K562 (cell line): ENCODE measurements at regions not wholly inside any gene's neighbourhood (a gene's known extent, or its start where the extent isn't known, plus 50 kb on each side); places are given as distances from the start of the nearest gene placed in this dataset.

Source experiments
- ATAC-seq: fragments of 200-7000 bp; cut with Tn5 transposase; 3 replicates; pipeline ENCODE4 v1.9.1; 2020; ENCODE audit warnings: moderate library complexity
- BruUV-seq: library from RNA; stranded (reverse); fragments of 400-500 nt; replicated peaks from 2 replicates; lab custom pipeline; 2021; lab: Mats Ljungman, UMichigan
- CTCF ChIA-PET: fragments of 300-600 bp; formaldehyde crosslinking; extraction: SDS; loops from one replicate; lab custom pipeline; 2021; ENCODE audit warnings: low intra/inter-chr PET ratio; lab: Yijun Ruan, JAX
- POLR2A ChIA-PET: fragments of 300-600, 350-650 bp; sonication (Branson Sonifier 250); formaldehyde crosslinking; extraction: SDS; loops from one replicate; lab custom pipeline; 2021; ENCODE audit warnings: antibody characterized with exemption, inconsistent platforms; lab: Yijun Ruan, JAX
- DNase-seq, 4 experiments: peaks; one replicate each; pipeline versions ENCODE4 v3.0.0 to v3.0.0-alpha.2; 2011 to 2018; ENCODE audit warnings: low spot score in 3 of 4, mixed read lengths in 3 of 4; ENCODE audit errors: extremely low read depth in 1 of 4
- FAIRE-seq: peaks from 2 replicates; lab custom pipeline; 2011; peaks lifted over from hg19 to GRCh38; lab: Jason Lieb, UNC
- H2AFZ ChIP-seq: 2 replicates; pipeline ENCODE4 v1.6.0; 2011; ENCODE audit warnings: low read depth, low read length, control low read depth, inconsistent platforms
- H3K27ac ChIP-seq: fragments of 200-600 bp; 3 replicates; pipeline ENCODE4 v1.8.0; 2011; ENCODE audit warnings: low read depth, mild to moderate bottlenecking, control low read depth, inconsistent platforms, low read length, moderate library complexity, mixed read lengths; ENCODE audit errors: extremely low read depth
- H3K27me3 ChIP-seq, 2 experiments: fragments of 300-600 bp in 1 of 2; 2 replicates in 1 of 2; 3 replicates in 1 of 2; pipeline versions ENCODE4 v1.6.0 to v1.8.0; 2011; ENCODE audit warnings: inconsistent platforms in 2 of 2, low read length in 2 of 2, mild to moderate bottlenecking in 1 of 2, mixed read lengths in 1 of 2, moderate library complexity in 1 of 2; ENCODE audit not compliant: control insufficient read depth in 2 of 2, insufficient read depth in 2 of 2
- H3K36me3 ChIP-seq: fragments of 300-600 bp; 3 replicates; pipeline ENCODE4 v1.8.0; 2011; ENCODE audit warnings: mild to moderate bottlenecking, low read length, inconsistent platforms; ENCODE audit not compliant: control insufficient read depth, insufficient read depth
- H3K4me1 ChIP-seq, 2 experiments: fragments of 200-600 bp in 1 of 2; replicated peaks in 1 of 2; 2 replicates in 1 of 2; 3 replicates in 1 of 2; pipeline versions ENCODE4 v1.5.1 to v1.8.0; 2011; ENCODE audit warnings: inconsistent platforms in 2 of 2, low read length in 2 of 2, mild to moderate bottlenecking in 1 of 2, mixed read lengths in 1 of 2, moderate library complexity in 1 of 2; ENCODE audit not compliant: control insufficient read depth in 2 of 2, insufficient read depth in 2 of 2
- H3K4me2 ChIP-seq: 2 replicates; pipeline ENCODE4 v1.6.1; 2011; ENCODE audit warnings: low read length, control low read depth, inconsistent platforms, mixed read lengths; ENCODE audit not compliant: insufficient read depth
- H3K4me3 ChIP-seq: fragments of 200-600 bp; sonication (generic), shearing (Covaris generic); 2 replicates; pipeline ENCODE4 v1.5.1; 2016; ENCODE audit warnings: control low read depth, inconsistent platforms
- H3K79me2 ChIP-seq: fragments of 200-600 bp; 3 replicates; pipeline ENCODE4 v1.8.0; 2011; ENCODE audit warnings: low read length, inconsistent platforms; ENCODE audit not compliant: control insufficient read depth, insufficient read depth
- H3K9ac ChIP-seq, 2 experiments: 2 replicates each; pipeline versions ENCODE4 v1.6.0 to v1.6.1; 2011; ENCODE audit warnings: low read depth in 2 of 2, low read length in 2 of 2, control low read depth in 1 of 2, inconsistent platforms in 1 of 2, mild to moderate bottlenecking in 1 of 2, mixed read lengths in 1 of 2; ENCODE audit not compliant: insufficient read depth in 1 of 2
- H3K9me1 ChIP-seq: one replicate; pipeline ENCODE4 v1.6.0; 2011; ENCODE audit warnings: inconsistent platforms, mild to moderate bottlenecking, low read length, moderate library complexity; ENCODE audit not compliant: control insufficient read depth, insufficient read depth
- H3K9me3 ChIP-seq: replicated peaks from 2 replicates; pipeline ENCODE4 v1.5.1; 2011; ENCODE audit warnings: low read depth, low read length, inconsistent platforms; ENCODE audit not compliant: control insufficient read depth, insufficient read depth
- H4K20me1 ChIP-seq: replicated peaks from 2 replicates; pipeline ENCODE4 v1.6.1; 2011; ENCODE audit warnings: low read length, inconsistent platforms, mixed read lengths; ENCODE audit not compliant: control insufficient read depth, insufficient read depth
- BACH1 ChIP-seq: fragments of 200-800 bp; sonication (Bioruptor generic); IDR thresholded peaks from 2 replicates; pipeline ENCODE4 v1.6.1; 2016; ENCODE audit warnings: missing genetic modification characterization, missing compliant biosample characterization
- EP300 ChIP-seq: IDR thresholded peaks from 2 replicates; pipeline ENCODE4 v1.6.1; 2012; ENCODE audit warnings: low read length, improper control_type of control experiment
- MYNN ChIP-seq, 2 experiments: sonication (generic); formaldehyde crosslinking in 1 of 2; IDR thresholded peaks; 2 replicates each; pipeline versions ENCODE4 v1.5.0 to v1.6.1; 2016 to 2020; ENCODE audit warnings: antibody characterized with exemption in 1 of 2, missing genetic modification reagents in 1 of 2
- NCOA4 ChIP-seq: fragments of 450-650 bp; IDR thresholded peaks from 2 replicates; pipeline ENCODE4 v1.6.1; 2018; ENCODE audit warnings: mild to moderate bottlenecking; ENCODE audit not compliant: partially characterized antibody
- PKNOX1 ChIP-seq: fragments of 450-650 bp; IDR thresholded peaks from 2 replicates; pipeline ENCODE4 v1.6.1; 2016
- SAP30 ChIP-seq: fragments of 200-600 bp; sonication (generic); IDR thresholded peaks from 2 replicates; pipeline ENCODE4 v1.6.1; 2012; ENCODE audit warnings: borderline replicate concordance, low read depth, mild to moderate bottlenecking, moderate library complexity, low read length, control low read depth, inconsistent platforms; ENCODE audit not compliant: insufficient read depth, poor library complexity, severe bottlenecking
- SETDB1 ChIP-seq: IDR thresholded peaks from one replicate; pipeline ENCODE4 v1.6.1; 2012; ENCODE audit warnings: low read length, control low read depth, inconsistent platforms
- ZBTB2 ChIP-seq: fragments of 450-650 bp; IDR thresholded peaks from 2 replicates; pipeline ENCODE4 v1.6.1; 2016; ENCODE audit warnings: antibody characterized with exemption
- ZBTB40 ChIP-seq, 2 experiments: fragments of 450-650 bp in 1 of 2; sonication (generic) in 1 of 2; formaldehyde crosslinking in 1 of 2; IDR thresholded peaks; 2 replicates each; pipeline versions ENCODE4 v1.7.1 to v1.9.0; 2016 to 2022; ENCODE audit warnings: inconsistent platforms in 1 of 2, mild to moderate bottlenecking in 1 of 2, missing genetic modification reagents in 1 of 2
- WGBS: fragments of 100-300 bp; shearing (Covaris generic); methylation state at CpG from one replicate; pipeline ENCODE4 v1.1.6; 2016; ENCODE audit warnings: low coverage, mixed read lengths; ENCODE audit not compliant: insufficient coverage; ENCODE audit errors: missing lambda C conversion rate; 5-methylcytosine and 5-hydroxymethylcytosine counted together
- in situ Hi-C: fragments of 300-500 bp; cut with MboI; formaldehyde crosslinking; loops from 4 replicates; pipeline ENCODE4 v1.15.0; 2018; ENCODE audit warnings: inconsistent platforms, mixed read lengths
- intact Hi-C: fragments of 100-400 bp; cut with micrococcal nuclease; formaldehyde crosslinking; loops from 2 replicates; pipeline ENCODE4 v1.14.2; 2022

GRCh38 chr11:37718431-37718999 lies 1120.5 kb upstream of the RAG2 start (continued):
- TF ChIP-seq ZBTB2: no peak
- TF ChIP-seq, all 486 proteins: peak for 0

- no peak overlapping the region for H3K27ac ChIP-seq
- no peaks in the 10 kb centered on the region for H3K4me1 ChIP-seq
- no peaks in the 10 kb centered on the region for H3K36me3 ChIP-seq
- no peaks in the 10 kb centered on the region for H4K20me1 ChIP-seq
- in situ Hi-C loops: no loop called here
- no peak overlapping the region for H2AFZ ChIP-seq
- H3K9me3 ChIP-seq: no peaks in the 10 kb centered on the region
- ATAC-seq (no peak), FAIRE-seq (no peak), DNase-seq (no peak)
- POLR2A ChIA-PET: no interaction called here
- H3K27me3 ChIP-seq: no peaks in the 10 kb centered on the region
- H3K4me3 ChIP-seq: no peak overlapping the region
- no peak overlapping the region for H3K4me2 ChIP-seq
- no peak overlapping the region for H3K9ac ChIP-seq
- H3K79me2 ChIP-seq: no peaks in the 10 kb centered on the region
- intact Hi-C loops: no loop called here
- 6% methylated on average over 3 of the region's 3 CpGs for WGBS
- no TSS peak for BruUV-seq
- CTCF ChIA-PET: no interaction called here
- no peaks in the 10 kb centered on the region for H3K9me1 ChIP-seq
- TF ChIP-seq BACH1 (tag): no peak
- TF ChIP-seq NCOA4: no peak
- no peak for TF ChIP-seq SAP30
- TF ChIP-seq MYNN (IDR thresholded peaks at IDR 0.05): no peak
- no peak for TF ChIP-seq MYNN (CRISPR knock-in tag; IDR thresholded peaks at IDR 0.05)
- no peak for TF ChIP-seq SETDB1
- TF ChIP-seq PKNOX1: no peak
- TF ChIP-seq EP300: no peak
- no peak for TF ChIP-seq ZBTB40 (IDR thresholded peaks at IDR 0.05)
- no peak for TF ChIP-seq ZBTB40 (CRISPR knock-in tag; IDR thresholded peaks at IDR 0.05)
Measured at GRCh38 chr11:37712251-37712650, 1114.2 kb upstream of the RAG2 start.
